A673 (cell line): ENCODE measurements at regions not wholly inside any gene's neighbourhood (a gene's known extent, or its start where the extent isn't known, plus 50 kb on each side); places are given as distances from the start of the nearest gene placed in this dataset.

ENCODE experiments used
- BruUV-seq: library from RNA; stranded (reverse); fragments of 400-500 nt; replicated peaks from 2 replicates; lab custom pipeline; 2021; lab: Mats Ljungman, UMichigan
- CTCF ChIA-PET: fragments of 300-600 bp; sonication (Branson Sonifier 250); formaldehyde crosslinking; loops from one replicate; lab custom pipeline; 2022; ENCODE audit warnings: antibody characterized with exemption; lab: Charles Lee
- POLR2A ChIA-PET: fragments of 300-600 bp; sonication (Branson Sonifier 250); formaldehyde crosslinking; loops from one replicate; lab custom pipeline; 2022; ENCODE audit warnings: antibody characterized with exemption; ENCODE audit not compliant: low non-redundant PET; lab: Charles Lee
- DNase-seq: peaks from one replicate; pipeline ENCODE4 v3.0.0-alpha.2; 2015; ENCODE audit warnings: low spot score
- H3K27ac ChIP-seq: fragments of 200-600 bp; sonication (generic); 2 replicates; pipeline ENCODE4 v1.5.1; 2016; ENCODE audit warnings: mixed run types, low read depth, mild to moderate bottlenecking, mixed read lengths, antibody characterized with exemption, low read length; ENCODE audit not compliant: poor library complexity, severe bottlenecking
- H3K27me3 ChIP-seq: fragments of 200-600 bp; sonication (generic); replicated peaks from 2 replicates; pipeline ENCODE4 v1.6.1; 2017; ENCODE audit warnings: mixed run types, low read depth, mild to moderate bottlenecking, mixed read lengths, antibody characterized with exemption, low read length; ENCODE audit not compliant: insufficient read depth, poor library complexity
- H3K36me3 ChIP-seq: fragments of 200-600 bp; sonication (generic); 2 replicates; pipeline ENCODE4 v1.6.1; 2016; ENCODE audit warnings: mixed run types, mild to moderate bottlenecking, mixed read lengths, antibody characterized with exemption, low read length; ENCODE audit not compliant: insufficient read depth, poor library complexity, severe bottlenecking
- H3K4me1 ChIP-seq: fragments of 200-600 bp; sonication (generic); 2 replicates; pipeline ENCODE4 v1.6.1; 2017; ENCODE audit warnings: mixed run types, mild to moderate bottlenecking, mixed read lengths, antibody characterized with exemption, low read length; ENCODE audit not compliant: insufficient read depth, poor library complexity, severe bottlenecking
- H3K4me3 ChIP-seq: fragments of 200-600 bp; sonication (generic); 2 replicates; pipeline ENCODE4 v1.5.1; 2016; ENCODE audit warnings: low read depth, mixed run types, mild to moderate bottlenecking, mixed read lengths, low read length; ENCODE audit not compliant: poor library complexity, severe bottlenecking
- H3K9me3 ChIP-seq: fragments of 200-600 bp; sonication (generic); 2 replicates; pipeline ENCODE4 v1.6.1; 2016; ENCODE audit warnings: mixed run types, low read depth, mild to moderate bottlenecking, mixed read lengths, antibody characterized with exemption, low read length; ENCODE audit not compliant: poor library complexity, severe bottlenecking
- EZH2 ChIP-seq: fragments of 200-600 bp; sonication (generic); IDR thresholded peaks from 2 replicates; pipeline ENCODE4 v1.6.1; 2017; ENCODE audit warnings: borderline replicate concordance, low read depth, mild to moderate bottlenecking, mixed read lengths, antibody characterized with exemption, low read length; ENCODE audit not compliant: poor library complexity, severe bottlenecking
- intact Hi-C: fragments of 100-400 bp; cut with micrococcal nuclease; formaldehyde crosslinking; loops from one replicate; pipeline ENCODE4 v1.10.0; 2022; ENCODE audit not compliant: unreplicated experiment
- TF ChIP-seq, protein P1 (sequence below): fragments of 300-800, 200-600 bp; sonication (generic); conservative IDR thresholded peaks from 2 replicates; pipeline ENCODE4 v1.5.1; 2017; ENCODE audit warnings: low read depth, mild to moderate bottlenecking, antibody characterized with exemption, low read length, moderate library complexity, mixed read lengths

DNA sequence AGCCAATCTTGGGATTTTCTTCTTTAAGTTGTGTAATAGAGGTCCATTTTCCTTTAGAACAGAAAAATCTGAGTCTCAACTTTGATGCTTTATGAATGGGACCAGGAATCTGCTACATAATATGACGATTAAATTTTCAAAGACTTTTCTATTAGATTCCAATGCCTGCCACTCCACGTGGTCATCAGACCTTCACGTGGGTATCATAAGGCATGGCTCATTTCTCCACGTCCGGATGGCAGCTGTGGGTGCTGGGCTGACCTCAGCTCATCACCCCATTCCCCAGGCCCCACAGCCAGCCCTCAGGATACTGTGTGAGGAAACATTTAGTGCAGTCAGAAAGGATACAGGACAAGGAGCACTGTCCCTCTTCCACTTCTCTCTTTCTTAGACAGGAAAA lies 159.7 kb downstream of the SEMA6D start:
- no TSS peak for BruUV-seq
- POLR2A ChIA-PET, result no interaction called here
- no peak overlapping the region for H3K4me3 ChIP-seq
- TF ChIP-seq, protein P1, sequence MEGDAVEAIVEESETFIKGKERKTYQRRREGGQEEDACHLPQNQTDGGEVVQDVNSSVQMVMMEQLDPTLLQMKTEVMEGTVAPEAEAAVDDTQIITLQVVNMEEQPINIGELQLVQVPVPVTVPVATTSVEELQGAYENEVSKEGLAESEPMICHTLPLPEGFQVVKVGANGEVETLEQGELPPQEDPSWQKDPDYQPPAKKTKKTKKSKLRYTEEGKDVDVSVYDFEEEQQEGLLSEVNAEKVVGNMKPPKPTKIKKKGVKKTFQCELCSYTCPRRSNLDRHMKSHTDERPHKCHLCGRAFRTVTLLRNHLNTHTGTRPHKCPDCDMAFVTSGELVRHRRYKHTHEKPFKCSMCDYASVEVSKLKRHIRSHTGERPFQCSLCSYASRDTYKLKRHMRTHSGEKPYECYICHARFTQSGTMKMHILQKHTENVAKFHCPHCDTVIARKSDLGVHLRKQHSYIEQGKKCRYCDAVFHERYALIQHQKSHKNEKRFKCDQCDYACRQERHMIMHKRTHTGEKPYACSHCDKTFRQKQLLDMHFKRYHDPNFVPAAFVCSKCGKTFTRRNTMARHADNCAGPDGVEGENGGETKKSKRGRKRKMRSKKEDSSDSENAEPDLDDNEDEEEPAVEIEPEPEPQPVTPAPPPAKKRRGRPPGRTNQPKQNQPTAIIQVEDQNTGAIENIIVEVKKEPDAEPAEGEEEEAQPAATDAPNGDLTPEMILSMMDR, result no peak
- no peak for TF ChIP-seq EZH2
- no peaks in the 10 kb centered on the region for H3K9me3 ChIP-seq
- H3K4me1 ChIP-seq, result peaks cover 10% of the 10 kb centered on the region
- no peak overlapping the region for H3K27ac ChIP-seq
- no peak for DNase-seq
- no peaks in the 10 kb centered on the region for H3K36me3 ChIP-seq
- CTCF ChIA-PET, result no interaction called here
- intact Hi-C loops, result no loop called here
- no peaks in the 10 kb centered on the region for H3K27me3 ChIP-seq

DNA sequence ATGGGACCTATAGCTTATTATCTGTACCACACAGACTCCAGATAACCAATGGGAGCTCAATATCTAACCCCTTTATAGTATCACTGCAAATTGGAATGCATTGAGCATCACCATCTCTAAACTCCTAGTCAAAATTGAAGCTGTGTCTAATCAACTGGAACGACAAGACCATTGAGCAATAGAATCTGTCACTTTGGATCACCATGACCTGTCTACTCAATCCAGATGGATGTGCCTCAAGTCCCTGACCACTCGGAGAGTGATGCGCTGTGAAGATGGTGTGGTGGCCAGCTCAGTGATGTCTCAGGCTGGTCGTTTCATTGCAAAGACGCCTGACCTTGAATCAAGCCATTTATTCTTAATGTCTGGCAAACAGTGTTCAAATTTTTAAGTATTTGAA lies 160.5 kb downstream of the SEMA6D start:
- no peak overlapping the region for H3K27ac ChIP-seq
- peaks cover 9% of the 10 kb centered on the region for H3K4me1 ChIP-seq
- BruUV-seq, result no TSS peak
- H3K9me3 ChIP-seq, result no peaks in the 10 kb centered on the region
- H3K36me3 ChIP-seq, result no peaks in the 10 kb centered on the region
- H3K27me3 ChIP-seq, result no peaks in the 10 kb centered on the region
- intact Hi-C loops, result no loop called here
- CTCF ChIA-PET, result no interaction called here
- POLR2A ChIA-PET, result no interaction called here
- TF ChIP-seq, protein P1, result no peak
- TF ChIP-seq EZH2, result no peak
- H3K4me3 ChIP-seq, result no peak overlapping the region
- DNase-seq, result no peak

DNA sequence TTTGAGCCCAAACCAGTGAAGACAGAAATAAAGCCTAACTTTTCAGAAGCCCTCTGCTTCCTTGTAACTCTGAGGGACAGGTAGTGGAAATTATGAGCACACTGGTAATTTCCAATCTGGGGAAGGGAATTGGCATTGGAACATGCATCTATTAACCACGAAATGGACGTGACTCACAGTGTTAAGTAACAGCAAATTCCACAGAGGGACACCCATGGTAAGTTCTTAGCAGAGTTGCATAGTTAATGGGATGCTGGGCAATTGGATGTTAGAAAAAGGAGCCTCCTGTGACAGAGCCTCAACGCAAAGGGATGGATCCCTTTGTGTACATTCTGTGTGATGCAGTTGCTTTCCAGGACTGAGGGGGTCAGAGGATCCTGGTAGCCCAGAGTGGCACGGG lies 168.6 kb downstream of the SEMA6D start:
- DNase-seq, result peak; percentile 64
- H3K4me3 ChIP-seq, result no peak overlapping the region
- H3K27me3 ChIP-seq, result no peaks in the 10 kb centered on the region
- ChIA-PET CTCF (no interaction called here), POLR2A (no interaction called here)
- no peaks in the 10 kb centered on the region for H3K9me3 ChIP-seq
- H3K4me1 ChIP-seq, result peaks cover 22% of the 10 kb centered on the region
- intact Hi-C loops, result no loop called here
- no peaks in the 10 kb centered on the region for H3K36me3 ChIP-seq
- TF ChIP-seq EZH2, result no peak
- TF ChIP-seq, protein P1, result no peak
- H3K27ac ChIP-seq, result no peak overlapping the region
- BruUV-seq, result no TSS peak
